ENCODE measurements at regions not wholly inside any gene's neighbourhood (a gene's known extent, or its start where the extent isn't known, plus 50 kb on each side); places are given as distances from the start of the nearest gene placed in this dataset.
A peak's percentile ranks its signal among the peaks of the same experiment; 100 is the strongest.

DNA sequence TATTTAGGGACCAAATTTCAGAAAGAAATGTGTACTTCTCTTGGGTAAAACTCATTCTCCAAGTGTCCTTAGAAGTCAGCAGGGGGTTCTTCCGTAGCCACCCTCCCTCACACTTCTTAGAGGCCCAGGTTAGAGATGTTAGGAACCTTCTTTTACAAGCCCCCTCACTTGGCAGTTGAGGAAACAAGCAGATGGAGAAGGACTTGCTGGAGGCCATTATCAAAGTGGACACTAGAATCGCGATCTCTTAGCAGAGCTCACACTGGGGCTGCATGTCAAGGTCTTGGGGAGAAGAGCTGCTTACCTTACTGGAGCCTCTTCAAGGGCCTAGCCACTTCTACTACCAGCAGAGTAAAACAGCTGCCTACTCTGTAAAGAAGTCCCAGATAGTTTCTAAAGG lies 69.4 kb upstream of the POLG start:
- DNase-seq (ENCODE audit: extremely low read depth, low read depth): no peak
- TF ChIP-seq, protein P1, sequence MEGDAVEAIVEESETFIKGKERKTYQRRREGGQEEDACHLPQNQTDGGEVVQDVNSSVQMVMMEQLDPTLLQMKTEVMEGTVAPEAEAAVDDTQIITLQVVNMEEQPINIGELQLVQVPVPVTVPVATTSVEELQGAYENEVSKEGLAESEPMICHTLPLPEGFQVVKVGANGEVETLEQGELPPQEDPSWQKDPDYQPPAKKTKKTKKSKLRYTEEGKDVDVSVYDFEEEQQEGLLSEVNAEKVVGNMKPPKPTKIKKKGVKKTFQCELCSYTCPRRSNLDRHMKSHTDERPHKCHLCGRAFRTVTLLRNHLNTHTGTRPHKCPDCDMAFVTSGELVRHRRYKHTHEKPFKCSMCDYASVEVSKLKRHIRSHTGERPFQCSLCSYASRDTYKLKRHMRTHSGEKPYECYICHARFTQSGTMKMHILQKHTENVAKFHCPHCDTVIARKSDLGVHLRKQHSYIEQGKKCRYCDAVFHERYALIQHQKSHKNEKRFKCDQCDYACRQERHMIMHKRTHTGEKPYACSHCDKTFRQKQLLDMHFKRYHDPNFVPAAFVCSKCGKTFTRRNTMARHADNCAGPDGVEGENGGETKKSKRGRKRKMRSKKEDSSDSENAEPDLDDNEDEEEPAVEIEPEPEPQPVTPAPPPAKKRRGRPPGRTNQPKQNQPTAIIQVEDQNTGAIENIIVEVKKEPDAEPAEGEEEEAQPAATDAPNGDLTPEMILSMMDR (IDR thresholded peaks at IDR 0.05; ENCODE audit: low read depth, low read length): no peak

DNA sequence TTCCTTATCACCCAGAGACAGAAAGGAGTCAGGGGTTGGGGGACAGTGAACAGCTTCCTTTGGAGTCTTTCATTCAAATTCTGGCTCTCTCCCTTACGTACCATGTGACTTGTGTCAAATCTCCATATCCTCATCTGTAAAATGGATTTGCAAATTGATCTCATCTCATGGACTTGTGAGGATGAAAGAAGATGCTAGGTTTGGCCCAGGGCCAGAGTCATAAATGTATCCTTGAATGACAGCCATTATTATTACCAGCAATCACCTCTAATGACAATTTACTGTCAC lies 67.8 kb upstream of the POLG start:
- TF ChIP-seq, protein P1 (IDR thresholded peaks at IDR 0.05; ENCODE audit: low read depth, low read length): no peak
- no peak for DNase-seq (ENCODE audit: extremely low read depth, low read depth)

DNA sequence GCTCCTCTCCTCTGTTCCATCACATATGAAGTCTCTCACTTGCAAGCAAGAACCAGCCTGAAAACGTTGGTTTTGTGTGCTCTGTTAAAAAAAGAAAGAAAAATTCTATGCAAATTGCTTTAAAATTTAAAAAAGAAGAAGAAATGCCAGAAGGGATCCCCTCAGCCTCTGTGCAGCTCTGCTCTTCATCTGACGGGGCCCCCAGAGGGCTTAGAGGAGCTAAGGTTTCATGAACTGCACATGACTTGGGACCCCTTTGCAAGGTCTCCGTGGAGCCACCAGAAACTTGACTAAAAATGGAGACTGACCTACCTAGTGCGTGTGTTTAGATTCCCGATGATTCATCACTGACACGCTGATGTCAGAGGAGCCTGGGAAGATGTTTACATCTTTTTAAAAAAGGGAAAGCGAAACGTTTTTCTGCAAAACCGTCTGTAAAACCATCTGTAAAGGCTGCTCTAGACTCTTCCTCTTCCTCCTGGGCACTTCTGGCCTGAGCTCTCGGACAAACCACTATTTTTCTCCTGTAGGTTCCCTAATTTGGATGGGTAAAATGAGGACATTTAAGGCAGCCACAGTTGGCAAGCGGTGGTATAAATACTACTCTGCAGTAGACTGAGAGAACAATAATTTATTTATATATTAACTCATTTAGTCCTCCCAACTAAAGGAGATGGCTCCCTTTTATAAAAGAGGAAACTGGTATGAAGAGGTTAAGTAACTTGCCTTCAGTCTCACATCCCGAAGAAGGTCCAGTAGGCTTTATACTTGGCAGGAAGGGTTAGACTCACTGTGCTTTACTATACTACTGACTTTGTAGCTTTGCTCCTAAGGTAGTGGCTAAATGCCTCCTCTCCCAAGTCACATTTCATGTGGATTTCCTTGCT lies 67.2 kb upstream of the POLG start:
- DNase-seq (ENCODE audit: extremely low read depth, low read depth): no peak
- TF ChIP-seq, protein P1 (IDR thresholded peaks at IDR 0.05; ENCODE audit: low read depth, low read length): no peak

DNA sequence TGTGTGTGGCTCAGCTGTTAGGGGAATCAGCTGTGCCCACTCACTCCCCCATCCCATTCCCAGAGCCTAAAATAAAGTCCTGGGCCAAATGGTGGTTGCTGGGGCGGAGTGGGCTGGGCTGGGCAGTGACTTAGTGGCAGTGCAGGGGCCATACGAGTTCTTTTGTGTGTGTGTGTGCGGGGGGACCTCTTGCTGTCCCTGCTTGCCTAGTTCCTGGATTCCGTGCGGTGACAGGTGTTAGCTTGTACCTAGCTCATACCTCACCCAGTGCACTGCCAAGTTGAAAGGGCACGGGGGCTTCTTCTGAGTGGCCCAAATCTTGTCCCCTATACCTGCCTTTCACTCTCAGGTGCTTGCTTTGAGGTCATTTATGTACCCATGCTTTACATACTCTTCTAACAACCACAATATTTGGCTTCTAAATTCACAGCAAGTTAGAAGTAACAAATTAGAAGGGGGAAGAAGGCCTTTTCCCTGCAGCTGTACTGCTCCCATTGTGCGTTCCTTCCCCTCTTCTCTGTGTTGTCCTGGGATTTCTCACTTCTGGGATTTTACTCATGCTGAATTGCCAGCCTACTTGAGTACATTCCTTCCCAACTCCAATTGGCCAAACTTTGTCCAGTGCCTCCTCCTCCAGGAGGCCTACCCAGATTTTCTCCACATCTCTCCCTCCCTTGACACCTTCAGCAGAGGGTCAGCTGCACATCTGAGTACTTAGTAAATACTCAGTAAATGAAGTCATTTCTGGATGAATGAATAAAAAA lies 66.3 kb upstream of the POLG start:
- no peak for DNase-seq (ENCODE audit: extremely low read depth, low read depth)
- TF ChIP-seq, protein P1 (IDR thresholded peaks at IDR 0.05; ENCODE audit: low read depth, low read length): no peak

DNA sequence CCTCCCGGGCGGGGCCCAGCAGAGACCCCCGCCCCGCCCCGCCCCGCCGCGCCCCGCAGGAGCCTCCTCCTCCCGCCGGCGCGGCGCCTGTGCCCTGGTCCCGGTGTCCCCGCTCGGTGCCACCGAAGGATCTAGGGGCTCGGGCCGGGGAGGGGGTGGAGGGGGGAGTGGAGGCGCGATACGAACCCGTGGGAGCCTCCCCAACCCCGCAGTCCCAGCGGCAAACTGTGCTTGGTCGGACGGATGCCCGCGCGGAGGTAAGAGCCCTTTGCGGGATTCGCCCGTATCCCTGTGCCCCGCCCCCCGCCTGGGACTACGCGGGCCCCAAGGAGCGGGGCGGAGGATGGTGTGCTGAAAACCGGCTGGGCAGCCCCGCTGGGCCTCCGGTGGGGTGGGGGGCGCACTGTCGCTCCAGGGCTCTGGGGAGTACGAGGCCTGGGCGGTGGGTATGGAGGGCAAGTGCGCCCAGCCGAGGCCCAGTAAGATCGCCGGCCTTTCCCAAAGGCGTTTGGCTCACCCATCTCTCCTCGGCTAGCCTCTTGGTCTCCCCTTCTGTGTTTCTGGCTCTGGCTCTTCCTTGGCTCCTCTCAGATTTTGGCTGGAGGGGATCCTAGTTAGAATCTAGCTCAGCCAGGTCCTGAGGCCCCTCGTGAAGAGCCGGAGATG lies 65.6 kb upstream of the POLG start:
- TF ChIP-seq, protein P1 (IDR thresholded peaks at IDR 0.05; ENCODE audit: low read depth, low read length): no peak
- no peak for DNase-seq (ENCODE audit: extremely low read depth, low read depth)

DNA sequence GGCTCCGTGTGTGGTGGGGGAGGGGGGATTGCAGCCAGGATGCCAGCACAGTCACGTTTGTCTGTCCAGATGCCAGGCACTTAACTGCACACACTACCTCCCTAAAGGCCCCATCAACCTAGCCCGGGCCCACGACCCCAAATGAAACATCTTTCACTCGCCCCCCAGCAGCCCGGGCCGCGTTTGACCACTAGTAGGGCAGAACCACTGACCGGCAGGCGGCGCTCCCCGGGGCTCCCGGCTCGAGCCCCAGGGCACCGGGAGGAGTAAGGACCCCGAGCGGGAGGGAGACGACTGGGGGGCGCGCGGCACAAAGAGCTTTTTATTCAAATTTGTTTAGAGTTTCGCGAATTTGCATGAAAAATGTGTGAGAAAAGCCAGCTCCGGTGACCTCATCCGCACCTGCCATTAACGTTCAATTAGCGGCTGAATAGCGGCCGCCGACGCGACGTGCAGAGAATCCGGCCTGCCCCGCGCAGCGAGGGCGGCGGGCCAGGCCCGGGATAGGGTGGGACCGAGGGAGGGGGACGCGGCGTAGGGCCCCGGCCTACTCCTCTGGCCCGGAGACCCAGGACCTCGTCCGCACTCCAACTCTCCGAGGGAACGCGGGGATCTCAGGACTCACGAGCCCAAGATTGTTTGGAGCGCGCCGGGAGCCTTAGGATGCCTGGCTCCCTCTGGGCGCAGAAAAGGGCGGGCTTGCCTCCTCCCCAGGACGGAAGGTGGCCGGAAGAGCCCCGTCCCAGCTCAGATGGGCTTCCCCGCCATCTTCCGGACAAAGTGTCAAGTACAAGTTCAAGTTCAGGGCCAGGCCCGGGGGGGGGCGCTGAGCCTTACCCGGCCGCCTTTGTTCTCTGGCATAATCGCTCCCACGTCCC lies 64.9 kb upstream of the POLG start:
- TF ChIP-seq, protein P1 (IDR thresholded peaks at IDR 0.05; ENCODE audit: low read depth, low read length): peak; percentile 39
- no peak for DNase-seq (ENCODE audit: extremely low read depth, low read depth)
